ENCODE measurements at regions not wholly inside any gene's neighbourhood (a gene's known extent, or its start where the extent isn't known, plus 50 kb on each side); places are given as distances from the start of the nearest gene placed in this dataset.

GRCh38 chr13:55467476-55467875, 1673.2 kb upstream of the PRR20A start:
- TF ChIP-seq CTCF (IDR thresholded peaks at IDR 0.05; ENCODE audit: extremely low read depth in 1 of 2, insufficient read depth in 1 of 2, low read depth in 1 of 2, low read length in 2 of 2), result no peak
- no peak for TF ChIP-seq POLR2A (IDR thresholded peaks at IDR 0.05; ENCODE audit: low read depth, low read length)
- TF ChIP-seq MAX (IDR thresholded peaks at IDR 0.05; ENCODE audit: insufficient read depth, insufficient read length), result no peak
- no peak for TF ChIP-seq FOS (IDR thresholded peaks at IDR 0.05; ENCODE audit: borderline replicate concordance, insufficient read depth, low read length)
